SK-N-SH (cell line): ENCODE measurements at regions not wholly inside any gene's neighbourhood (a gene's known extent, or its start where the extent isn't known, plus 50 kb on each side); places are given as distances from the start of the nearest gene placed in this dataset.

Source experiments
- CTCF ChIA-PET: fragments of 300-600, 350-600 bp; formaldehyde crosslinking; extraction: SDS; loops from one replicate; lab custom pipeline; 2021; lab: Yijun Ruan, JAX
- POLR2A ChIA-PET: fragments of 350-600 bp; sonication (Branson Sonifier 250); formaldehyde crosslinking; extraction: SDS; loops from one replicate; lab custom pipeline; 2020; ENCODE audit warnings: antibody characterized with exemption, inconsistent platforms; lab: Yijun Ruan, JAX
- DNase-seq: peaks from one replicate; pipeline ENCODE4 v3.0.0; 2012
- H2AFZ ChIP-seq: fragments of 200-600 bp; sonication (generic); 2 replicates; pipeline ENCODE4 v1.8.1; 2016; ENCODE audit warnings: antibody characterized with exemption, mild to moderate bottlenecking, low read depth
- H3F3A ChIP-seq: fragments of 200-600 bp; sonication (generic); replicated peaks from 2 replicates; pipeline ENCODE3; 2016; ENCODE audit warnings: antibody characterized with exemption, mild to moderate bottlenecking; ENCODE audit not compliant: insufficient read depth
- H3K27ac ChIP-seq, 2 experiments: fragments of 200-500 bp in 1 of 2; fragments of 200-600 bp in 1 of 2; sonication (Bioruptor generic) in 1 of 2; sonication (generic), shearing (Covaris generic) in 1 of 2; 2 replicates each; pipeline versions ENCODE4 v1.5.1 to v1.6.1; 2014 to 2016; ENCODE audit warnings: low read depth in 2 of 2, inconsistent platforms in 1 of 2, low read length in 1 of 2, mild to moderate bottlenecking in 1 of 2, mixed read lengths in 1 of 2
- H3K27me3 ChIP-seq: fragments of 200-600 bp; sonication (generic), shearing (Covaris generic); 2 replicates; pipeline ENCODE4 v1.6.1; 2016; ENCODE audit warnings: mixed run types; ENCODE audit not compliant: insufficient read depth
- H3K36me3 ChIP-seq, 2 experiments: fragments of 200-500 bp in 1 of 2; fragments of 200-600 bp in 1 of 2; sonication (Bioruptor generic) in 1 of 2; sonication (generic) in 1 of 2; replicated peaks in 1 of 2; 2 replicates each; pipeline versions ENCODE3 to v1.5.1; 2014 to 2016; ENCODE audit warnings: low read length in 1 of 2, mild to moderate bottlenecking in 1 of 2; ENCODE audit not compliant: insufficient read depth in 2 of 2, control insufficient read depth in 1 of 2
- H3K4me1 ChIP-seq, 2 experiments: fragments of 200-500 bp in 1 of 2; fragments of 200-600 bp in 1 of 2; sonication (Bioruptor generic) in 1 of 2; sonication (generic), shearing (Covaris generic) in 1 of 2; 2 replicates each; pipeline versions ENCODE4 v1.5.1 to v1.6.1; 2014 to 2016; ENCODE audit warnings: low read depth in 1 of 2, low read length in 1 of 2, mixed run types in 1 of 2; ENCODE audit not compliant: insufficient read depth in 2 of 2, control insufficient read depth in 1 of 2
- H3K4me2 ChIP-seq: fragments of 200-600 bp; sonication (generic), shearing (Covaris generic); 2 replicates; pipeline ENCODE4 v1.6.1; 2017; ENCODE audit warnings: mixed run types
- H3K4me3 ChIP-seq, 2 experiments: fragments of 200-500 bp in 1 of 2; fragments of 200-600 bp in 1 of 2; sonication (Bioruptor generic) in 1 of 2; sonication (generic), shearing (Covaris generic) in 1 of 2; 2 replicates each; pipeline versions ENCODE4 v1.5.1 to v1.8.1; 2014 to 2016; ENCODE audit warnings: low read depth in 2 of 2, inconsistent platforms in 1 of 2, low read length in 1 of 2, mild to moderate bottlenecking in 1 of 2, mixed read lengths in 1 of 2, moderate library complexity in 1 of 2
- H3K79me2 ChIP-seq: fragments of 200-600 bp; sonication (generic); 2 replicates; pipeline ENCODE4 v1.8.1; 2017; ENCODE audit warnings: mild to moderate bottlenecking; ENCODE audit not compliant: insufficient read depth
- H3K9ac ChIP-seq: fragments of 200-600 bp; sonication (generic); 2 replicates; pipeline ENCODE4 v1.6.1; 2017; ENCODE audit warnings: mixed run types
- H3K9me2 ChIP-seq: fragments of 200-600 bp; sonication (generic); 2 replicates; pipeline ENCODE4 v1.6.1; 2017; ENCODE audit warnings: mixed run types
- H3K9me3 ChIP-seq: fragments of 200-600 bp; sonication (generic); 2 replicates; pipeline ENCODE4 v1.6.1; 2017; ENCODE audit warnings: mixed run types, mild to moderate bottlenecking, moderate library complexity
- H4K20me1 ChIP-seq: fragments of 200-600 bp; sonication (generic); 2 replicates; pipeline ENCODE4 v1.6.1; 2017; ENCODE audit warnings: mild to moderate bottlenecking, mixed run types; ENCODE audit not compliant: insufficient read depth
- CHD2 ChIP-seq: fragments of 150-350 bp; IDR thresholded peaks from 2 replicates; pipeline ENCODE4 v1.6.1; 2018; ENCODE audit warnings: low read length; ENCODE audit not compliant: partially characterized antibody
- ELF1 ChIP-seq: IDR thresholded peaks from 2 replicates; pipeline ENCODE4 v1.4.0; 2012
- EP300 ChIP-seq, 2 experiments: IDR thresholded peaks; 2 replicates each; pipeline versions ENCODE4 v1.4.0 to v1.6.1; 2012; ENCODE audit warnings: borderline replicate concordance in 1 of 2, low read depth in 1 of 2, low read length in 1 of 2
- EZH2phosphoT487 ChIP-seq: fragments of 200-600 bp; sonication (generic); IDR thresholded peaks from 2 replicates; pipeline ENCODE4 v1.6.1; 2017; ENCODE audit warnings: low read depth, mixed run types, mild to moderate bottlenecking, antibody characterized with exemption, moderate library complexity, borderline replicate concordance
- FOSL2 ChIP-seq: IDR thresholded peaks from 2 replicates; pipeline ENCODE4 v1.4.0; 2012; ENCODE audit warnings: low read depth, mild to moderate bottlenecking, moderate library complexity, borderline replicate concordance
- GABPA ChIP-seq: IDR thresholded peaks from 2 replicates; pipeline ENCODE4 v1.4.0; 2012; ENCODE audit warnings: low read depth, mild to moderate bottlenecking
- GATA2 ChIP-seq: sonication (generic); formaldehyde crosslinking; IDR thresholded peaks from 2 replicates; pipeline ENCODE4 v1.5.0; 2020; ENCODE audit warnings: mild to moderate bottlenecking, missing genetic modification reagents
- MEF2A ChIP-seq: IDR thresholded peaks from 2 replicates; pipeline ENCODE4 v1.4.0; 2012; ENCODE audit warnings: low read depth, borderline replicate concordance
- NFIC ChIP-seq: IDR thresholded peaks from 2 replicates; pipeline ENCODE4 v1.4.0; 2012; ENCODE audit warnings: borderline replicate concordance
- RAD21 ChIP-seq: IDR thresholded peaks from 2 replicates; pipeline ENCODE4 v1.6.1; 2012; ENCODE audit warnings: mild to moderate bottlenecking, low read length
- RCOR1 ChIP-seq: fragments of 150-350 bp; IDR thresholded peaks from 2 replicates; pipeline ENCODE4 v1.6.1; 2017; ENCODE audit warnings: antibody characterized with exemption, low read length
- SIN3A ChIP-seq: IDR thresholded peaks from 2 replicates; pipeline ENCODE4 v1.6.1; 2012; ENCODE audit warnings: low read depth, mild to moderate bottlenecking, low read length, moderate library complexity, borderline replicate concordance
- TAF1 ChIP-seq: IDR thresholded peaks from 2 replicates; pipeline ENCODE4 v1.6.1; 2012; ENCODE audit warnings: low read depth, mild to moderate bottlenecking, low read length, moderate library complexity, borderline replicate concordance
- WGBS: methylation state at CpG from one replicate; pipeline ENCODE4 v1.1.6; 2017; ENCODE audit warnings: low lambda C conversion rate; 5-methylcytosine and 5-hydroxymethylcytosine counted together
- TF ChIP-seq, protein P1 (sequence below): IDR thresholded peaks from 2 replicates; pipeline ENCODE4 v1.6.1; 2012; ENCODE audit warnings: mild to moderate bottlenecking, low read depth, low read length, moderate library complexity
- TF ChIP-seq, protein P2 (sequence below): IDR thresholded peaks from 2 replicates; pipeline ENCODE4 v1.4.0; 2012; ENCODE audit warnings: low read depth, borderline replicate concordance
- TF ChIP-seq, protein P3 (sequence below): fragments of 150-350 bp; IDR thresholded peaks from 2 replicates; pipeline ENCODE4 v1.6.1; 2016; ENCODE audit warnings: mild to moderate bottlenecking, low read depth, low read length
- TF ChIP-seq, protein P4 (sequence below): IDR thresholded peaks from 2 replicates; pipeline ENCODE4; 2012

DNA sequence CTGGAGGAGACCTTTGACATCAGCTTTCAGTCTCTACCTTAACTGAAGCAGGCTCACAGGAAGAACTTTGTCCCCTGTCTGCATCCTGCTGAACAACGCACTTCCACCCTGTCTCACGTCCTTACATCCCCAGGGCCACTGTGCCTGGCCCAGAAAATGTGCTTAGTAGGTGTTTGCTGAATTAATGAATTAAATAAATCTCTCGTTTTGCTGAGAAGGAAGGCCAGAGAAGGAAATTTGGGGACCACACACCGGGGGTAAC lies 54.3 kb upstream of the CREB3L1 start:
- H3K79me2 ChIP-seq: no peaks in the 10 kb centered on the region
- POLR2A ChIA-PET: no interaction called here

More for the DNA sequence above, 54.3 kb upstream of the CREB3L1 start:
- H3K9ac ChIP-seq: no peak overlapping the region
- CTCF ChIA-PET: interaction anchor here (3.8 kb wide), 1 partner anchor 16 kb away, joined by 14 read pairs; no protein-coding TSS in a partner anchor
- DNase-seq: no peak
- H2AFZ ChIP-seq: no peak overlapping the region
- no peak overlapping the region for H3K4me2 ChIP-seq
- H4K20me1 ChIP-seq: no peaks in the 10 kb centered on the region
- H3K4me3 ChIP-seq: no peak overlapping the region
- no peak overlapping the region for H3K27ac ChIP-seq
- 87% methylated on average over 4 of the region's 4 CpGs for WGBS
- TF ChIP-seq CHD2 (no peak), GATA2 (no peak), ELF1 (no peak), GABPA (no peak), NFIC (no peak), TAF1 (no peak), EZH2phosphoT487 (no peak), EP300 (IDR thresholded peaks at IDR 0.05; ENCODE audit: borderline replicate concordance in 1 of 2, low read depth in 1 of 2, low read length in 1 of 2) (no peak), RAD21 (no peak), MEF2A (no peak), FOSL2 (no peak), RCOR1 (no peak), SIN3A (no peak)
- TF ChIP-seq, protein P1, sequence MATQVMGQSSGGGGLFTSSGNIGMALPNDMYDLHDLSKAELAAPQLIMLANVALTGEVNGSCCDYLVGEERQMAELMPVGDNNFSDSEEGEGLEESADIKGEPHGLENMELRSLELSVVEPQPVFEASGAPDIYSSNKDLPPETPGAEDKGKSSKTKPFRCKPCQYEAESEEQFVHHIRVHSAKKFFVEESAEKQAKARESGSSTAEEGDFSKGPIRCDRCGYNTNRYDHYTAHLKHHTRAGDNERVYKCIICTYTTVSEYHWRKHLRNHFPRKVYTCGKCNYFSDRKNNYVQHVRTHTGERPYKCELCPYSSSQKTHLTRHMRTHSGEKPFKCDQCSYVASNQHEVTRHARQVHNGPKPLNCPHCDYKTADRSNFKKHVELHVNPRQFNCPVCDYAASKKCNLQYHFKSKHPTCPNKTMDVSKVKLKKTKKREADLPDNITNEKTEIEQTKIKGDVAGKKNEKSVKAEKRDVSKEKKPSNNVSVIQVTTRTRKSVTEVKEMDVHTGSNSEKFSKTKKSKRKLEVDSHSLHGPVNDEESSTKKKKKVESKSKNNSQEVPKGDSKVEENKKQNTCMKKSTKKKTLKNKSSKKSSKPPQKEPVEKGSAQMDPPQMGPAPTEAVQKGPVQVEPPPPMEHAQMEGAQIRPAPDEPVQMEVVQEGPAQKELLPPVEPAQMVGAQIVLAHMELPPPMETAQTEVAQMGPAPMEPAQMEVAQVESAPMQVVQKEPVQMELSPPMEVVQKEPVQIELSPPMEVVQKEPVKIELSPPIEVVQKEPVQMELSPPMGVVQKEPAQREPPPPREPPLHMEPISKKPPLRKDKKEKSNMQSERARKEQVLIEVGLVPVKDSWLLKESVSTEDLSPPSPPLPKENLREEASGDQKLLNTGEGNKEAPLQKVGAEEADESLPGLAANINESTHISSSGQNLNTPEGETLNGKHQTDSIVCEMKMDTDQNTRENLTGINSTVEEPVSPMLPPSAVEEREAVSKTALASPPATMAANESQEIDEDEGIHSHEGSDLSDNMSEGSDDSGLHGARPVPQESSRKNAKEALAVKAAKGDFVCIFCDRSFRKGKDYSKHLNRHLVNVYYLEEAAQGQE: no peak
- TF ChIP-seq, protein P2, sequence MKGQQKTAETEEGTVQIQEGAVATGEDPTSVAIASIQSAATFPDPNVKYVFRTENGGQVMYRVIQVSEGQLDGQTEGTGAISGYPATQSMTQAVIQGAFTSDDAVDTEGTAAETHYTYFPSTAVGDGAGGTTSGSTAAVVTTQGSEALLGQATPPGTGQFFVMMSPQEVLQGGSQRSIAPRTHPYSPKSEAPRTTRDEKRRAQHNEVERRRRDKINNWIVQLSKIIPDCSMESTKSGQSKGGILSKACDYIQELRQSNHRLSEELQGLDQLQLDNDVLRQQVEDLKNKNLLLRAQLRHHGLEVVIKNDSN: no peak
- TF ChIP-seq, protein P3, sequence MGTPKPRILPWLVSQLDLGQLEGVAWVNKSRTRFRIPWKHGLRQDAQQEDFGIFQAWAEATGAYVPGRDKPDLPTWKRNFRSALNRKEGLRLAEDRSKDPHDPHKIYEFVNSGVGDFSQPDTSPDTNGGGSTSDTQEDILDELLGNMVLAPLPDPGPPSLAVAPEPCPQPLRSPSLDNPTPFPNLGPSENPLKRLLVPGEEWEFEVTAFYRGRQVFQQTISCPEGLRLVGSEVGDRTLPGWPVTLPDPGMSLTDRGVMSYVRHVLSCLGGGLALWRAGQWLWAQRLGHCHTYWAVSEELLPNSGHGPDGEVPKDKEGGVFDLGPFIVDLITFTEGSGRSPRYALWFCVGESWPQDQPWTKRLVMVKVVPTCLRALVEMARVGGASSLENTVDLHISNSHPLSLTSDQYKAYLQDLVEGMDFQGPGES: no peak
- TF ChIP-seq, protein P4, sequence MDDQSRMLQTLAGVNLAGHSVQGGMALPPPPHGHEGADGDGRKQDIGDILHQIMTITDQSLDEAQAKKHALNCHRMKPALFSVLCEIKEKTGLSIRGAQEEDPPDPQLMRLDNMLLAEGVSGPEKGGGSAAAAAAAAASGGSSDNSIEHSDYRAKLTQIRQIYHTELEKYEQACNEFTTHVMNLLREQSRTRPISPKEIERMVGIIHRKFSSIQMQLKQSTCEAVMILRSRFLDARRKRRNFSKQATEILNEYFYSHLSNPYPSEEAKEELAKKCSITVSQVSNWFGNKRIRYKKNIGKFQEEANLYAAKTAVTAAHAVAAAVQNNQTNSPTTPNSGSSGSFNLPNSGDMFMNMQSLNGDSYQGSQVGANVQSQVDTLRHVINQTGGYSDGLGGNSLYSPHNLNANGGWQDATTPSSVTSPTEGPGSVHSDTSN: no peak
- H3K4me1 ChIP-seq: no peaks in the 10 kb centered on the region
- no peaks in the 10 kb centered on the region for H3K36me3 ChIP-seq
- peaks cover 8% of the 10 kb centered on the region for H3F3A ChIP-seq
- no peaks in the 10 kb centered on the region for H3K9me3 ChIP-seq
- H3K9me2 ChIP-seq: no peaks in the 10 kb centered on the region
- no peaks in the 10 kb centered on the region for H3K27me3 ChIP-seq
